ENCODE measurements at regions not wholly inside any gene's neighbourhood (a gene's known extent, or its start where the extent isn't known, plus 50 kb on each side); places are given as distances from the start of the nearest gene placed in this dataset.

DNA sequence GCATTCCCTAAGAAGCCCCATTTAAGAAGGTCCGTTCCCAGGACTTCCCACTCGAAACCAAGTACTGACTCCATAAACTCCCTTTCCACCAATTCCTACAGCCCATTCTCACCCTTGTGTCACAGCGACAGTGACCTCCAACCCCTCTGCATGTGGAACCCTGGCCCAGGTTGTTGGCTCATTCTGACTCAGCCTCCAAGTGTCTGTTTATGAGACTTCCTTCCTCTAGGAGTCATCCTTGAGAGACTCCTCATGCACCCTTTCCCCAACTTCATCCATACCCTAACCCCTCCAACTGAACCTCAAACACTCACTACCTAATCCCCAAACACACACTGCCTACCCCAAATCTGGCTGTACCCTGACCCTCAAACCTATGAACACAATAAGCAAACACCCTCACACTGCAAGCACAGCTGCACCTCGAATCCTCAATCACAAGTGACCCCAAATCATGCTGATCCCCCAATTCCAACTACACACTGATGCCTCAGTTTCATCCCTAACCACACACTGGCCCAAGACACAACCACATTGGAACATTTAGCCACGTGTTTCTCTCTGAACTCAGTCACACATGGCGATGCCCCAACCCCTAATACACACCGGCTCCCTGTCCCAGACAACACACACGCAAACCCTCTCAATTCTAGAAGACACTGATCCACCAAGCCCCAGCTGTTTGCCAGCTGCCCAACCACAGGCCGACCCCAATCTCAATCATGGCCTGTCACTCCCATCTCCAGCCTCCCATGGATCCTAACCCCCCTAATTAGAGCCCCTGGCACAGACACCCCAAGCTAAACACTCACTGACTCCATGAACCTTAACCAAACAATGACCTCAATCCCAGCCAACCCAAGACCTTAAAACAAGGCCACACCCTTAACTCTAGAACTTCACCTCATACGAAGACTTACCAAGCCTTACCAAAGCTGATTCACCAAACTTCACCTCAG is 219.6 kb downstream of the CYP26B1 start:
- H3K36me3 ChIP-seq: no peaks in the 10 kb centered on the region
- no peaks in the 10 kb centered on the region for H3K9me3 ChIP-seq

GRCh38 chr2:71926876-71927756 is 220.5 kb downstream of the CYP26B1 start:
- WGBS, 2 donors: 80 to 90% methylated on average over 8 to 11 of the region's 16 CpGs
- intact Hi-C loops (cut with DNase I): no loop called here
- DNase-seq: no peak

More for the DNA sequence above, 219.6 kb downstream of the CYP26B1 start:
- no peak for DNase-seq
- WGBS, 2 donors: 85 to 88% methylated on average over 10 of the region's 10 CpGs
- Histone ChIP-seq H3K4me3 (no peak overlapping the region), H3K27me3 (no peaks in the 10 kb centered on the region), H3K4me1 (peaks cover 0 to 12% (median 0%) of the 10 kb centered on the region in 3 donors), H3K27ac (no peak overlapping the region)
- intact Hi-C loops (cut with DNase I): no loop called here
- TF ChIP-seq, protein P1, sequence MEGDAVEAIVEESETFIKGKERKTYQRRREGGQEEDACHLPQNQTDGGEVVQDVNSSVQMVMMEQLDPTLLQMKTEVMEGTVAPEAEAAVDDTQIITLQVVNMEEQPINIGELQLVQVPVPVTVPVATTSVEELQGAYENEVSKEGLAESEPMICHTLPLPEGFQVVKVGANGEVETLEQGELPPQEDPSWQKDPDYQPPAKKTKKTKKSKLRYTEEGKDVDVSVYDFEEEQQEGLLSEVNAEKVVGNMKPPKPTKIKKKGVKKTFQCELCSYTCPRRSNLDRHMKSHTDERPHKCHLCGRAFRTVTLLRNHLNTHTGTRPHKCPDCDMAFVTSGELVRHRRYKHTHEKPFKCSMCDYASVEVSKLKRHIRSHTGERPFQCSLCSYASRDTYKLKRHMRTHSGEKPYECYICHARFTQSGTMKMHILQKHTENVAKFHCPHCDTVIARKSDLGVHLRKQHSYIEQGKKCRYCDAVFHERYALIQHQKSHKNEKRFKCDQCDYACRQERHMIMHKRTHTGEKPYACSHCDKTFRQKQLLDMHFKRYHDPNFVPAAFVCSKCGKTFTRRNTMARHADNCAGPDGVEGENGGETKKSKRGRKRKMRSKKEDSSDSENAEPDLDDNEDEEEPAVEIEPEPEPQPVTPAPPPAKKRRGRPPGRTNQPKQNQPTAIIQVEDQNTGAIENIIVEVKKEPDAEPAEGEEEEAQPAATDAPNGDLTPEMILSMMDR (IDR thresholded peaks at IDR 0.05): no peak
- TF ChIP-seq POLR2A (IDR thresholded peaks at IDR 0.05): no peak

DNA sequence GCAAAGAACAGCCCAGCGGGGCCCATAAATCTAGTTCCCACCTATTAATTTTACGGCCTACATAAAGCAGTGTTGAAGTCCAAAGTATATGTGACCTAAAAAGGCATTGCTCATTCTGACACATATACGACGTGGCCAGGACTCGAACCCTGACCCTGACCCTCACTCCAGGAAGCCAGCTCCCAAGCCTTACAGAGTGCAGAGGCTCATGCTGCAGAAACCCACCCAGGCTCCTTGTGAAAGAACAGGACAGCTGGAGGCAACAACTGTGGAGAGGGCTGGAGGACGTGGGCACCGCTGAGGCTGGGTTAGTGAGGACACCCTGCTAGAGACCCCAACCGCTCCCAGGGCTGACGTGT is 221.6 kb downstream of the CYP26B1 start:
- Histone ChIP-seq H3K27me3 (no peaks in the 10 kb centered on the region), H3K27ac (no peak overlapping the region), H3K36me3 (no peaks in the 10 kb centered on the region), H3K4me3 (no peak overlapping the region), H3K4me1 (peaks cover 0 to 12% (median 0%) of the 10 kb centered on the region in 3 donors), H3K9me3 (no peaks in the 10 kb centered on the region)
- DNase-seq: no peak
- intact Hi-C loops (cut with DNase I): no loop called here
- TF ChIP-seq, protein P1 (IDR thresholded peaks at IDR 0.05): no peak
- no peak for TF ChIP-seq POLR2A (IDR thresholded peaks at IDR 0.05)
- 79 to 87% methylated on average over 4 to 8 of the region's 9 CpGs for WGBS, 2 donors

More at GRCh38 chr2:71926876-71927756, 220.5 kb downstream of the CYP26B1 start:
- no peaks in the 10 kb centered on the region for H3K36me3 ChIP-seq
- no peak overlapping the region for H3K27ac ChIP-seq
- peaks cover 0 to 12% (median 0%) of the 10 kb centered on the region in 3 donors for H3K4me1 ChIP-seq
- no peak overlapping the region for H3K4me3 ChIP-seq
- TF ChIP-seq, protein P1 (IDR thresholded peaks at IDR 0.05): no peak
- no peak for TF ChIP-seq POLR2A (IDR thresholded peaks at IDR 0.05)
- no peaks in the 10 kb centered on the region for H3K27me3 ChIP-seq
- H3K9me3 ChIP-seq: no peaks in the 10 kb centered on the region

- intact Hi-C loops (cut with DNase I): no loop called here
- H3K4me1 ChIP-seq: peaks cover 0 to 12% (median 0%) of the 10 kb centered on the region in 3 donors
- no peaks in the 10 kb centered on the region for H3K36me3 ChIP-seq
- 75 to 90% methylated on average over 9 to 11 of the region's 14 CpGs for WGBS, 2 donors
- H3K9me3 ChIP-seq: no peaks in the 10 kb centered on the region
- TF ChIP-seq POLR2A (IDR thresholded peaks at IDR 0.05): no peak
- TF ChIP-seq, protein P1 (IDR thresholded peaks at IDR 0.05): no peak
- H3K4me3 ChIP-seq: no peak overlapping the region
- H3K27me3 ChIP-seq: no peaks in the 10 kb centered on the region
- H3K27ac ChIP-seq: no peak overlapping the region
- DNase-seq: no peak
Observed at GRCh38 chr2:71925268-71926088, 222.2 kb downstream of the CYP26B1 start.
